Astrocyte (in vitro differentiated cells and primary cell): ENCODE measurements at regions not wholly inside any gene's neighbourhood (a gene's known extent, or its start where the extent isn't known, plus 50 kb on each side); places are given as distances from the start of the nearest gene placed in this dataset.
A peak's percentile ranks its signal among the peaks of the same experiment; 100 is the strongest.

ENCODE experiments used
- DNase-seq: peaks from one replicate; pipeline ENCODE4 v3.0.0-alpha.2; 2010; ENCODE audit warnings: low read depth
- FAIRE-seq: peaks from 2 replicates; lab custom pipeline; 2011; peaks lifted over from hg19 to GRCh38; lab: Jason Lieb, UNC
- H2AFZ ChIP-seq: 2 replicates; pipeline ENCODE4 v1.6.0; 2012; ENCODE audit warnings: low read depth, low read length, inconsistent platforms
- H3K27ac ChIP-seq: 2 replicates; pipeline ENCODE4 v1.5.1; 2011; ENCODE audit warnings: low read depth, low read length, inconsistent platforms
- H3K27me3 ChIP-seq: 2 replicates; pipeline ENCODE4 v1.6.0; 2011; ENCODE audit warnings: low read length, inconsistent platforms; ENCODE audit not compliant: insufficient read depth
- H3K36me3 ChIP-seq: 2 replicates; pipeline ENCODE4 v1.5.1; 2011; ENCODE audit warnings: low read length, inconsistent platforms; ENCODE audit not compliant: insufficient read depth
- H3K4me1 ChIP-seq: 2 replicates; pipeline ENCODE4 v1.5.1; 2011; ENCODE audit warnings: low read length, inconsistent platforms; ENCODE audit not compliant: insufficient read depth
- H3K4me2 ChIP-seq: 2 replicates; pipeline ENCODE4 v1.6.0; 2012; ENCODE audit warnings: low read length, inconsistent platforms
- H3K4me3 ChIP-seq: 2 replicates; pipeline ENCODE4 v1.5.1; 2011; ENCODE audit warnings: low read depth, mild to moderate bottlenecking, low read length, inconsistent platforms; ENCODE audit not compliant: insufficient read depth
- H3K79me2 ChIP-seq: 2 replicates; pipeline ENCODE4 v1.6.0; 2012; ENCODE audit warnings: mild to moderate bottlenecking, low read length, inconsistent platforms; ENCODE audit not compliant: insufficient read depth
- H3K9ac ChIP-seq: 2 replicates; pipeline ENCODE4 v1.6.0; 2012; ENCODE audit warnings: mild to moderate bottlenecking, low read length, inconsistent platforms
- H3K9me3 ChIP-seq: 2 replicates; pipeline ENCODE4 v1.5.1; 2012; ENCODE audit warnings: low read depth, mild to moderate bottlenecking, low read length, inconsistent platforms; ENCODE audit not compliant: insufficient read depth
- H4K20me1 ChIP-seq: 2 replicates; pipeline ENCODE4 v1.6.0; 2012; ENCODE audit warnings: low read length, inconsistent platforms; ENCODE audit not compliant: insufficient read depth
- H3K27ac Mint-ChIP-seq: one replicate; pipeline ENCODE4 v1.8.0; 2021; ENCODE audit warnings: mild to moderate bottlenecking, mixed read lengths; ENCODE audit not compliant: unreplicated experiment
- H3K27me3 Mint-ChIP-seq: one replicate; pipeline ENCODE4 v1.8.0; 2021; ENCODE audit warnings: low read depth, mixed read lengths; ENCODE audit not compliant: unreplicated experiment
- H3K36me3 Mint-ChIP-seq: one replicate; pipeline ENCODE4 v1.8.0; 2021; ENCODE audit warnings: low read depth, mixed read lengths; ENCODE audit not compliant: unreplicated experiment
- H3K4me1 Mint-ChIP-seq: one replicate; pipeline ENCODE4 v1.8.0; 2021; ENCODE audit warnings: low read depth, mixed read lengths; ENCODE audit not compliant: unreplicated experiment
- H3K4me3 Mint-ChIP-seq: one replicate; pipeline ENCODE4 v1.8.0; 2021; ENCODE audit warnings: mild to moderate bottlenecking, moderate library complexity, mixed read lengths; ENCODE audit not compliant: unreplicated experiment
- H3K9me3 Mint-ChIP-seq: one replicate; pipeline ENCODE4 v1.8.0; 2021; ENCODE audit warnings: mild to moderate bottlenecking, mixed read lengths; ENCODE audit not compliant: unreplicated experiment
- EZH2 ChIP-seq: IDR thresholded peaks from 2 replicates; pipeline ENCODE4 v1.6.1; 2012; ENCODE audit warnings: mild to moderate bottlenecking, low read length, inconsistent platforms; ENCODE audit not compliant: insufficient read depth
- TF ChIP-seq, protein P1 (sequence below): IDR thresholded peaks from 2 replicates; pipeline ENCODE4 v1.5.1; 2011; ENCODE audit warnings: low read depth, mild to moderate bottlenecking, inconsistent platforms, low read length, moderate library complexity; ENCODE audit not compliant: insufficient read depth

DNA sequence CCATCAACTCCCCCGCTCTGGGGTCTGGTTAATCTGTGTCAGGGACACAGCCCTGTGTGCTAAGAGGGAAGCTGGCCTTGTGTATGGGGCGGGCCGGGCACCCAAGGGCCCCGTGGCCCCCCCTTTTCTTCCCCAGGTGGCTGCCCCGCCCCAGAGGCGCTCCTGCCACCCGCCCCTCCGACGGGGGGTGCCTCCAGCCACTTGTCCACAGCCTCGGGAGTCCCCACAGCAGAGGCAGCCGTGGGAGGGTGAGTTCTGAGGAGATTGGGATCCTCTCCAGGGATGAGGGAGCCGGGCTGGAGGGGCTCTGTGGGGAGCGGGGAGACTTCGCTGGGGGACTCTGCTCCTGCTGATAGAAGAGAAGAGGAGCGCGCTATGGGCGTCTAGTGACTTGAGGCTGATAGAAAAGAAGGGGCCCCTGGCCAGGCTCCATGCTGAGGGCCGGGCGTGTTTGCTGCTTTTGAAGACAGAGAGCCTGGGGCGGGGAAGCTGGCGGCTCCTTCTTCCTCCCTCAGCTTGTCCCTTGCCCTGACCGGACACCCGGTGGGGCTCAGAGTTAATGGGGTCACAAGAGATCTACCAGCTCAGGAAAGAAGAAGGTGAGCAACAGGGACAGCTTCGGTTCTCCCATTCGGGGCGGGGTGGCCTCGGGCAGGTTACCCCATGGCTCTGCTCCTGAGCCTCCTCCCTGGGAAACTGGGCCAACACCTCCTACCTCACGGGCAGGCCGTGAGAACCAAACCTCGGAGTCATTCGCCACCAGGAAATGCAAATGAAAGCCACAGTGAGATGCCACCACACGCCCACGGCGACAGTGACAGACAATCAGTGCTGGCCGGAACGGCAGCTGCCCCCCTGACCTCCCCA, 89.4 kb upstream of the TAF1B start:
- TF ChIP-seq EZH2: no peak
- TF ChIP-seq, protein P1, sequence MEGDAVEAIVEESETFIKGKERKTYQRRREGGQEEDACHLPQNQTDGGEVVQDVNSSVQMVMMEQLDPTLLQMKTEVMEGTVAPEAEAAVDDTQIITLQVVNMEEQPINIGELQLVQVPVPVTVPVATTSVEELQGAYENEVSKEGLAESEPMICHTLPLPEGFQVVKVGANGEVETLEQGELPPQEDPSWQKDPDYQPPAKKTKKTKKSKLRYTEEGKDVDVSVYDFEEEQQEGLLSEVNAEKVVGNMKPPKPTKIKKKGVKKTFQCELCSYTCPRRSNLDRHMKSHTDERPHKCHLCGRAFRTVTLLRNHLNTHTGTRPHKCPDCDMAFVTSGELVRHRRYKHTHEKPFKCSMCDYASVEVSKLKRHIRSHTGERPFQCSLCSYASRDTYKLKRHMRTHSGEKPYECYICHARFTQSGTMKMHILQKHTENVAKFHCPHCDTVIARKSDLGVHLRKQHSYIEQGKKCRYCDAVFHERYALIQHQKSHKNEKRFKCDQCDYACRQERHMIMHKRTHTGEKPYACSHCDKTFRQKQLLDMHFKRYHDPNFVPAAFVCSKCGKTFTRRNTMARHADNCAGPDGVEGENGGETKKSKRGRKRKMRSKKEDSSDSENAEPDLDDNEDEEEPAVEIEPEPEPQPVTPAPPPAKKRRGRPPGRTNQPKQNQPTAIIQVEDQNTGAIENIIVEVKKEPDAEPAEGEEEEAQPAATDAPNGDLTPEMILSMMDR: no peak
- H3K4me2 ChIP-seq: peak overlapping the region; percentile 84

DNA sequence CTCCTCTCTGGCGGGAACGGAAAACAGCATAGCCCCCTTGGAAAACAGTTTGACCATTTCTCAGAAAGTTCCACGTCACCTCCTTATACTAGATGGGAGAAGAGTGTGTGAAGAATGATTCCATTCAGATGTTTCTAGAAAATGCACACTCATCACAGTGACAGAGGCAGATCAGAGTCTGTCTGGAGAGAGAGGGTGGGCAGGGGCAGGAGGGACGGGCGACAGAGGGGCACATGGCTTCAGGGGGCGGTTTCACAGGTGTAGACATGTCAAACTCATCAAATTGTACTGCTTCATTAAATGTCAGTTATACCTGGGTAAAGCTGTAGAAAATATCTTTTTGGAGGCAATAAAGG, 88.8 kb upstream of the TAF1B start:
- no peak overlapping the region for H3K27ac ChIP-seq
- DNase-seq (no peak), FAIRE-seq (no peak)
- peaks cover 16% of the 10 kb centered on the region for H3K4me1 Mint-ChIP-seq
- no peaks in the 10 kb centered on the region for H3K27me3 ChIP-seq
- no peak for TF ChIP-seq EZH2
- TF ChIP-seq, protein P1: no peak
- H2AFZ ChIP-seq: no peak overlapping the region
- H3K79me2 ChIP-seq: no peaks in the 10 kb centered on the region
- H3K9me3 ChIP-seq: no peaks in the 10 kb centered on the region
- no peak overlapping the region for H3K27ac Mint-ChIP-seq
- peaks cover 4% of the 10 kb centered on the region for H3K9me3 Mint-ChIP-seq
- no peaks in the 10 kb centered on the region for H3K36me3 ChIP-seq
- H4K20me1 ChIP-seq: no peaks in the 10 kb centered on the region
- no peak overlapping the region for H3K9ac ChIP-seq
- H3K4me3 ChIP-seq: no peak overlapping the region
- H3K4me1 ChIP-seq: peaks cover 36% of the 10 kb centered on the region
- H3K4me3 Mint-ChIP-seq: no peak overlapping the region
- peaks cover 36% of the 10 kb centered on the region for H3K27me3 Mint-ChIP-seq
- no peaks in the 10 kb centered on the region for H3K36me3 Mint-ChIP-seq
- H3K4me2 ChIP-seq: peak overlapping the region; percentile 84

More for the DNA sequence above, 89.4 kb upstream of the TAF1B start:
- Histone ChIP-seq H2AFZ (peak overlapping the region; percentile 72), H3K27ac (peak overlapping the region; percentile 89), H3K79me2 (no peaks in the 10 kb centered on the region), H4K20me1 (no peaks in the 10 kb centered on the region), H3K27me3 (no peaks in the 10 kb centered on the region), H3K4me3 (peak overlapping the region; percentile 37), H3K36me3 (no peaks in the 10 kb centered on the region), H3K9me3 (no peaks in the 10 kb centered on the region), H3K4me1 (peaks cover 36% of the 10 kb centered on the region), H3K9ac (peak overlapping the region; percentile 82)
- Mint-ChIP-seq H3K27me3 (peaks cover 40% of the 10 kb centered on the region), H3K9me3 (peaks cover 6% of the 10 kb centered on the region), H3K36me3 (no peaks in the 10 kb centered on the region), H3K4me3 (no peak overlapping the region), H3K4me1 (peaks cover 16% of the 10 kb centered on the region), H3K27ac (peak overlapping the region; percentile 26)
- DNase-seq (no peak), FAIRE-seq (no peak)

DNA sequence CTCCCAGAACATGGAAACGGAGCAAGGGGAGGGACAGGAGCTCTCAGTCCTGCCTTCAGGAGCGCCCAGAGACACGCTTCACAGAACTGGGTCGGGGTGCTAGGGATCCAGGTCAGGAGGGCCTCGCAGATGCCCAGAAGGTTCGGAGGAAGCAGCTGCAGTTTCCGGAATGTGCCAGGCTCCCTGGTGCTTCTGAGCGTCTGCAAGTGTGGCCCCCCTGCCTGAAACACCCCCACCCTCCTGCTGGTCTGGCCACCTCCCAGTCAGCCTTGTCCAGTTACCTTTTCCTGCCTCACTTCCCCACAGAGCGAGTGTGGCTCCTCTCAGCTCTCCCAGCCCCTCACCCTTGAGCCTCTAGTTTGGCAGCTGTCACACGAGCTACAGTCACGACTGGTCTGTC, 88.3 kb upstream of the TAF1B start:
- no peaks in the 10 kb centered on the region for H3K36me3 Mint-ChIP-seq
- no peak for DNase-seq
- peaks cover 16% of the 10 kb centered on the region for H3K4me1 Mint-ChIP-seq
- Histone ChIP-seq H3K9me3 (no peaks in the 10 kb centered on the region), H4K20me1 (no peaks in the 10 kb centered on the region), H3K27me3 (no peaks in the 10 kb centered on the region), H3K4me2 (no peak overlapping the region), H3K27ac (no peak overlapping the region), H3K36me3 (no peaks in the 10 kb centered on the region), H2AFZ (no peak overlapping the region), H3K4me3 (no peak overlapping the region), H3K9ac (no peak overlapping the region), H3K79me2 (no peaks in the 10 kb centered on the region), H3K4me1 (peaks cover 36% of the 10 kb centered on the region)
- H3K4me3 Mint-ChIP-seq: no peak overlapping the region
- TF ChIP-seq, protein P1: no peak
- no peak for TF ChIP-seq EZH2
- no peak for FAIRE-seq
- peaks cover 4% of the 10 kb centered on the region for H3K9me3 Mint-ChIP-seq
- no peak overlapping the region for H3K27ac Mint-ChIP-seq
- H3K27me3 Mint-ChIP-seq: peaks cover 35% of the 10 kb centered on the region
